ENCODE measurements at regions not wholly inside any gene's neighbourhood (a gene's known extent, or its start where the extent isn't known, plus 50 kb on each side); places are given as distances from the start of the nearest gene placed in this dataset.

GRCh38 chr4:126037231-126037630, 722.5 kb downstream of the FAT4 start:
- peak in 1 of 3 donors; percentile 55 for DNase-seq

DNA sequence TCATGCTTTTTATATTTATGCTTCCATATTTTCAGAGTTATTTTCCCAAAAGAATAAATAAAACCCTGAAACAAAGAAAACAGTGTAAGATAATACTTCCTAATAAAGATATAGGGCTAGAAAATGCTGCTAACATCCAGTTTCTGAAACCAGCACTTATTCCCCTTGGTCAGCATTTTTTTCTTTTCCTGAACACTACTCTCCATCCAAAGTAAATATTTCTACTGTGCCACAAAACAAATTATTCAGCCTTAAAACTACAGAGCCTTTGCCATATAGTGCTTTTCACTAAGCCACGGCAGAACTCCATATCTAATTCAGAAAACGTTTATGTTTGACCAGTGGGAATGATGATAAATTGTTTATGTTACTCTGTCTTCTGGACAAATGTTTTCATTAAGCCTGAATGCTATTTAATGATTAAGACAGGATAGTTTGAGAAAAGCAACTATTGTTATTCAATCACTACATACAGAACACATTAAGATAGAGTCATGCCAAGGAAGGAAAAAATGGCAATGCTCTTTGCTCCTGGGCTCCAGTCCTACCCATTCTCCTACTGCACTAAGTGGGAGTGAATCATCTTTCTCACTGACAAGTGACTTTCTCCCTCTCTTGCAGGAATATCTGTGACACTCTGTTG, 723.9 kb downstream of the FAT4 start:
- DNase-seq, result peak in 2 of 3 donors; percentile 31 to 63

DNA sequence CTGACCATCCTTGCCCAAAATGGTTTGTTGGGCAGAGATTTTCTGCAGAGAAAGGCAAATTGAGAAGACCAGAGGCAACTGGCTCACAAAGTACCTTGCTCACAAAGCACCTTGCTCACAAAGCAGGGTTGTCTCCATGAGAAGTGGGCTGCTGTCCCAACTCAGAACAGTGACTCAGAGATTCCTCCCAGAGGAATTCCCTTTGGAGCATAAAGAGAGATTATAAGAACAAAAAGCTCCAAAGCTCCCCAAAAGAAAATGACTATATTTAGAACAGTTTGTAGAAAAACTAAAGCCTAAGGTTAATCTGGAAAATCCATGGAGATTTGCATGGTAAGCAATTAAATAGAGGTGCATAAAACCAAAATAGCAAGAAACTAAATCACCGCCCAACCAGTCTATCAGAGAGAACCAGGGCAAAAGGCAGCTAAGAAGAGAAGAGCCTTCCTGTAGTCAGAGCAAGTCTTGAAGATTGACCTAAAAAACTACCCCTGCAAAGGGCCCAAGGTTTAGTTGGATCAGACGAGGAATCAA, 731.4 kb downstream of the FAT4 start:
- no peak for DNase-seq

DNA sequence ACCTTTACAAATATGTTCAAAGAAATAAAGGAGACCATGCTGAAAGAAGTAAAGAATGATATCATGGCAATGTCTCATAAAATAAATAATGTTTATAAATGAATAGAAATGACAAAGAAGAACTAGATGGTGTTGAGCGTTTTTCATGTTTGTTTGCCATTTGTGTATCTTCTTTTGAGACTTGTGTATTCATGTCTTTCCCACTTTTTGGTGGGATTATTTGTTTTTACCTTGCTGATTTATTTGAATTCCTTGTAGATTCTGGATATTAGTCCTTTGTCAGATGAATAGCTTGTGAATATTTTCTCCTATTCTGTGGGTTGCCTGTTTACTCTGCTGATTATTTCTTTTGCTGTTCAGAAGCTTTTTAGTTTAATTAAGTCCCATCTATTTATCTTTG, 732.4 kb downstream of the FAT4 start:
- no peak for DNase-seq

DNA sequence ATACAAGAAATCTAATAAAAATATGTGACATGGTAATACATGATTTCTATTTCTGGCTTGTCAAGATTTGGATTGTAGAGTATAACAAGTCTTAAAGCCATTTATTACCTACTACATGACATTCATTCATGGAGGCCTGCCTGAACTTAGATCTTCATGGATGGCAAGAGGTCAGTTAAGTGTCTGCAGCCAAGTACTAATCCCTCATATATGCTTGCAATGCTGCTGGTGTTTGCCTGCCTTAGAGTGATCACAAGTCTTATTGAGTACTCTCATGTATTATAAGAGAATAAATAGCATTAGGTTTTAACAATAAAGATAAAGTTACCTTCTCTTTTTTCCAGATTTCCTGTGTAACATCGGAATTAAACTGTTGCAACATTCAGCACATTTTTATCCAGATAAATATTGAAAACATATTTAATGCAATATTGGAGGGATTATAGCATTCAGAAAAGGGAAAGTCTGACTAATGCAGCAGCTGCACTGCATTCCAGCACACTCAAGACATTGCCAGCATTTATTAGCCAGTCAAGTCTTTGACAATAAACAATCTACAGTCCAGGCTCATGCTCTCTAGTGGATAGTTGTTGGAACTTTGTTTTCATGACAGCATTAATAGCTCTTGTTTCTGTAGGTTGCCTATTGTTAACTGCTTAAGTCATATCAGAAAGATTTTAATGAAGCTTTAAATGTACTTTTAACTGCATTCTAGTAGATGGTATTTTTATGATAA, 737.1 kb downstream of the FAT4 start:
- peak; percentile 90 to 96 (median 93) for DNase-seq

DNA sequence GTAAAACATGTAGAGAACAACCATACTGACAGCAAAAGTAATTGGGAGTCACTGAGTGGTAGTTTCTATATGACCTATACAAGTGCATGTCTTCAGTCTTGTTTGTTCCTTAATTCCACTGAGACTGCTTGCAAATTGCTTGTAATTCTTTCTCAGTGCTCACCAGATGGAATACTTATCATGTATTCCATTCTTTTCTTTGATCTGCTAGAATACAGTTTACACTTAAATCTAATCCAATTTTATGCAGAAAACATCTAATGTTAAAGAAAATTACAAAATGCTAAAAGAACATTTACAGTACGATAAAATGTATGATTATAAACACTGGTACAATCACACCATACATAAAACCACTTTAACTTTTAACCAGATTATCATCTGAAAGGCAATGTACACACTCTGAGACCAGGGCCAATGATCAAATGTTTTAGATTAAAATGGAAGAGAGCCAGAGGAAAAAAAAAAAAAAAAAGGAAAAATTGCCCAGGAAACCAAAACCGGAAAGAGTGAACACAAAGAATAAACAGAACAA, 741.4 kb downstream of the FAT4 start:
- peak in 1 of 3 donors; percentile 11 for DNase-seq

DNA sequence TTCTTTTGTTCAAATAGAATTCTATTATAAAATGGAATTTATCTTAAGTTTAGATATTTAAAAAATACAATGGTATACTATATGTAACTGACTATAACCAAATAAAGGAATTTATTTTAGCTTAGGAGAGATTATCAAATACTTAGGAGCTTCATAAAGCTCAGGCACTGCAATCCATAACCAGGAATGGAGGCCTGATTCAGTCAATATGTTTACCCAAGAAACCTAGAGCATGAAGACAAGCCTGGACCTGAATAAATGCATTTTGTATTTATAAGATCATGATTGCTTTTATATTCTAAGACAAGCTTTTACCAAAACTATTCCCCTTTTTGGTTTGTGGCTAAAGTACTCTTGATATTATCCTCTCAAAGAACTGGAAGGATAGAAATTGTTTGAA, 742.6 kb downstream of the FAT4 start:
- no peak for DNase-seq

GRCh38 chr4:126058596-126058995, 743.8 kb downstream of the FAT4 start:
- no peak for DNase-seq

- no peak for DNase-seq
These were observed 746.9 kb downstream of the FAT4 start for GRCh38 chr4:126061655-126062054.

DNA sequence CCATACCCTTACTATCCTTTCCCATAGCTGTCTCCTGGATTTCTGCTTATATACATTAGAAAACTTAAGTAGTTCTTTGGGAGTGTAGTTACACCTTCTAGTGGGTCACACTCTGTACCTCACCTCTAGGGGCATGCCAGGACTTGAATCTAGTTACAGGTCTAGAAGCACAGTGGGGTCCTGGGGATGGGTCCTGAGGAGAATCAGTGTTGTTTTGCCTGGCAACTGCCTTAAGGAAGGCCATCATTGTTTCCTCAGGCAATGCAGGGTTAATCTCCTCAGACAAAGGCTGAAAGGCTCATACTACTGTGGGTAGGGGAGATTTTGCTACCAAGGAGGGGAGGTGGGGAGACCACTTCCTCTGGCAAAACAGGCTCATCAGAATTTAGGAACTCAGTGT, 750.3 kb downstream of the FAT4 start:
- DNase-seq, result no peak

DNA sequence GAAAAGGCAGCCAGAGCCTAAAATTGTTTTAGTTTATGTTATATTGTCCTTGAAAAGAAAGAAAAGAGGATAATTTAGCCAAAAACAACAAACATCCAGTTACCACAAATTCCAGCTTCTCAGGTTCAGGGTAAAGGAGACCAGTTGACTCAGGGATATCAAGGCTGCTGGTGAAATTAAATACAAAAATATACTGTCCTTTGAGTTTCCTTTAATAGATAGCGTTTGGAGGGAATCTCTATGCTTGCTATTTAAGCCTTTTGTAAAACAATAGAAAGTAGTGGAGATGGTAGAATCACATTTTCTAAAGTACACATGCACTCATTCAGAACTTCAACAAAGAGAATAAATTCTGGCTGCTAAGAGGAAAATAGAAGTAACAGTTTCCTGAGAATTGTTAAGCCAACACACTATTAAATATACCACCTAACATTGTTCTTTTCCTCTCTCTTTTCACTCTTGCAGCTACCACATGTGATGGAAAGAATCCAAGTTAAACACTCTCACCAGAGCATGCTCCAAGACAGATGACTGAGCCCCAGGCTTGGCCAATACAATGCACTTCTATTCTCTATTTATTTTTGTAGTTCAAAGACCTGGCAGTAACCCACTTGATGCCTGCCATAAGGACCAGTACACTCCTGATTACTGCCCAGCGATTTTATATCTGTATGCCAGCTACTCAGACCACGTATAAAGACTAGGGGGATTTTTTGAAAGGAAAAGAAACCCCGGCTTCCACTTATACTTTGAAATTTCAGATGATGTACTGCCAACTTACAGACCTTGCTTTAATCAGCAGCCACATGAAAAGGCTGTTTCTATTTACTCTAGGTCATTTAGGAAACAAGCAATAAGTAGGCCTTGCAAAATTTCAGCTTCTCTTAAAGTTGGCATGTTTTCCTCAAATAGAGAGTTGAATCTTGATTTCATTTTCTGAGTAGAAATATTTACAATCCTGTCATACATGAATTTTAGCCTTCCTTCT, 756.9 kb downstream of the FAT4 start:
- peak; percentile 50 to 76 (median 59) for DNase-seq

- peak in 1 of 3 donors; percentile 34 for DNase-seq
These were observed 766.6 kb downstream of the FAT4 start for GRCh38 chr4:126081336-126081735.

DNA sequence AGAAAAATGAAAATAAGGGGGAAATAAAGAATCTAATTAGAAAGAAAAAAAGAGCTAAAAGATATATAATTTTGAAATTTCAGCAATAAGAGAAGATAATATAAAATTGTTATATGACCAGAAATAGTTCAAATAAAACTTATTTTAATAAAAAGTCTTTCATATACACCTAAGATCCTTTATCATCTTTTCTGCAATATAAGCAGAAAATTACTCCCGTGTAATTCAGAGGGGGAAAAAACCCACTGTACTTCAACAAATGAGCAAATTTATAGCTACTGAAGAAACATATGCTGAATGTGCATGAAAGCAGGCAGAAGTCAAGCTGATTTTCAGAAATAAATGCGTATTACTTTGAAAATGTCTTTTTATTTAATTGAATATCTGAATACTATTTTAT, 771.3 kb downstream of the FAT4 start:
- DNase-seq, result no peak

DNA sequence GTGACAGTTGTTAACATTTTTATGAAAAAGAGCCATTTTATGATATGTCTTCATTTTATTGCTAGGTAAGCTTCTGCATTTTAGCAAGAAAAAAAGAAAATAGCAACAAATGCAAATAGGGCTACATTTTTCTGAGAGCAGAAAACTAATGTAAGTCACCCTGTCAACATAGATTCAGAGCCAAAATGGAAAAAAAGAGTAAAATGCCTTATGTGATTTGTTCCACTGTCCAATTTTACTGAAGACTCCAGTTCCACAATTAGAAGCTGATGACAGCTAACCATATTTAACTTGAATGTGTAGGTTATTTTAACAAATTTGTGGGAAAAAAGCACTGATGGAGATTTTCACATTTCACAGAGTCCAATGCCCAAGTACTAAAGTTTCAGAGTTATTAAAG, 772.3 kb downstream of the FAT4 start:
- DNase-seq, result peak; percentile 26 to 70 (median 43)

DNA sequence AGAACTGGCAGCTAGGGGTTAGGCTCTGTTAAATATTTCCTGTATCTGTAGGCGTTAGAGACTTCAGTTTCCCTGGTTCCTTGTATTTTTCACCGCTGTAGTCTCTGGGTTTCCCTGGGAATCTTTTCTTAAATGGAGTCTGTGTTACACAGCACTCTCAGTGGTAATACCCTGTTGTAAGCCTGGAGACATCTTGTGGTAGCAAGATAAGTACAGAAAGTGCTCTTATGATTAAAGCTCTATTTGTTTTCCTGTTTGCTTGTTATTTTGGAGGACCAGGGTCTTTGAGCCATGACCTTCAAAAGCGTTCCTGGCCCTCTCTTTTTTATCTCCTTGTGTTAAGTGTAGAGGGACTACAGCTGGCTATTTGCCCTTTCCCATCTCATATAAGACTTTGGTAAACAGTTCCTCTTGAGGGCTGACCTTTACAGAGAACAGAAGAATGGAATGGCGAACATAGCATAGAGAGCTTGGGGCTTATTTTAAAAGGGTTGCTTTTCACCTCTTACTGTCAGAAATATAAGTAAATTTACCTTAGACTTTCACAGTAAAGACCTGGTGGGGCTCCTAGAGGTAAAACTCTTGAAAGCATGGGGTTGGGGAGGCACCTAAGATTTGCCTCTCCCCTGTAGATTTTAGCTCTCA, 782.5 kb downstream of the FAT4 start:
- DNase-seq, result no peak

GRCh38 chr4:126106658-126107057, 791.9 kb downstream of the FAT4 start:
- DNase-seq, result no peak

DNA sequence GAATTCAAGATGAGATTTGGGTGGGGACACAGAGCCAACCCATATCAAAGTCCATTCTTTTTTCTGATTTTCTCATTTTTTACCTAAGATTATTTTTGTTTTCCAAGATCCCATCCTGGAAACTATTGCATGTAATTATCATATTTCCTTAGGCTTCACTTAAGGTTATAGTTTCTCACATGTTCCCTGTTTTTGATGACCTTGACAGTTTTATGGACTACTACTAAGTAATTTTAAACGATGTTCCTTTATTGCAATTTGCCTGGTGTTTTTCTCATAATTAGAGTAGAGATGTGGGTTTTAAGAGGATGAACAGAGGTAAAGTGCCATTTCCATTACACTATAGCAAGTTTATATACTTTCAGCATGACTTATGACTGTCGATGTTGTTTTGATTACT, 795.1 kb downstream of the FAT4 start:
- no peak for DNase-seq

DNA sequence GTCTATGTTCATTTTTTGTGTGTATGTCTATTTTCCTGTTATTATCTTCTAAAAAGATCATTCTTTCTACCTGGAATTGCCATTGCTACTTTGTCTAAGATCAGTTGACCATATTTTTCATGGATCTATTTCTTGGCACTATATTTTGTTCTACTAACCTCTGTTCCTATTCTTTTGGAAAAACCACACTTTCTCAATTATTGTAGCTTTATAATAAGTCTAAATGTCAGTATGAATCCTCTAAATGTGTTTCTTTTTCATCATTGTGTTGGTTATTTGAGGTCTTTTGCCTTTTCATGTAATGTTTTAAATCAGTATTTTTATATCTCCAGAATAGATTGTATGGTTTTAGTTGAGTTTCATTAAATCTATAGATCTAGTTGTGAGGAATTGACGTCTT, 798.3 kb downstream of the FAT4 start:
- no peak for DNase-seq

DNA sequence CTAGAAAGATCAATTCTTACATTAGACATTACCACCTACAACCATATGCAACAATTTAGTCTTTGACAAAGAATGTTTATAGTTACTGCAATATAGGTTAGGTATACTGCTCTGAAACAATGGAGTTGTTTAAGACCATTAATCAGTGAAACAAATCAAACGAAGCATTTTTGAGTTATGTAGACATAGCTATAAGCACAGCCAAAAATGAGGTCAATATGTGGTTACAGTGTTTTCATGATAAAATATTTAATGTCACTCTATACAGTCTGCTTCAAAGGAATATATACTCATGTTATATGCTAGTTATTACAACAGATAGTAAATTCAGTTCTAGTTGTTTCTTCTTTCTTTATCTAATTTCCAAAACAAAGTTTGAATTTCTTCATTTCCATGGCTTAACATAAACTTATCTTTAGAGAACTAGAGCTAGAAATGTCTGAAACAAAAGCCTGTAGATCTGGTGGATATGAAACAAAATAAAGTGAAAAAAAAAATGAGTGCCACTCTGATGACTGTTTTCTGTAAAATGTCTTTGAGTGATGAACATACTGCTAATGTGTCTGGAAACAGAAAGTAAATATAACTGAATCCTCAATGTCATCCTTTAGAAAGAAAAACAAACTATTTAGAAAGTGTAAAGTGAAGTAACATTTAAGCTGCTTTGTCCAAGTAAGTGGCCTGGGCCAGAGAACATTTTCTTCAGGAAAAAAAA, 809.0 kb downstream of the FAT4 start:
- DNase-seq, result peak in 2 of 3 donors; percentile 10 to 35

DNA sequence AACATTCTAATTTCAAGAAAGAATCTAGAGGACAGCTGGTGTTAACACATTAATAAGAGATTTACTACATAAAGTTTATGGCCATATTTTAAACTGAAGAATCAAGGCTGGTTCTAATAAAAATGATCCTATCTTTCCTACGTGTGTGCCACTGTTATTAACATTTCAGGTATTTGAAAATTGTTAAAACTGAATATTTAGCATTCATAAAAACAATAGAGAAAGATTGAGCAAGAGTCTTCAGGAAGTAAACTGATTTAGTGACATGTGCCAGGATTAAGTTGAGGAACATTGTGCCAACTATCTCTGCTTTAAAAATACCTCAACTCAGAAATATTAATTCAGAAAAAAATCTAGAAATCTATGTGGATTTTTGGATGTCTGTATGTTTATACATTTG, 810.1 kb downstream of the FAT4 start:
- DNase-seq, result peak in 1 of 3 donors; percentile 4

DNA sequence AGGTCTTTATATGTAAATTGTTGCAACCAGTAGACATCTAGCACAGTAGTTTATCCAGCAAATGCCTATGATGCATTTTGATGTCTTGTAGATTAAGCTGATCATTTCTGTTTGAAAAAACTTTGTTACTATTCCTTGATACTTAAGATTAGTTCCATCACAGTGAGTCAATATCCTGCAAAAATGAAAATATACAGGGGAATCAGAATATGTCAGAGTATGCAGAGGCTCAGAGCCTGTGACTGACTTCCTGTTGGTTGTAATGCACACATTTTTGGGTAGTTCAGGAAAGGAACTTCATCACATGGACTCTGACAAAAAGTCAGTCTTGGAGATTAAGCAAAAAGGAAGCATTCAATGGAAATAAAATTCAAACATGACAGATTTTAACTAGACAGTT, 815.5 kb downstream of the FAT4 start:
- DNase-seq, result no peak

Measured in muscle of back (tissue), 3 donors.